ENCODE measurements at regions not wholly inside any gene's neighbourhood (a gene's known extent, or its start where the extent isn't known, plus 50 kb on each side); places are given as distances from the start of the nearest gene placed in this dataset.
"Not testable (repeated sequence)": the region's sequence is repeated elsewhere in the genome, so short reads cannot be mapped to it uniquely, and the experiment has no call there.

- DNase-seq (ENCODE audit: low read depth in 2 of 2), result no peak
Measured at GRCh38 chr15:23750179-23750578, 63.1 kb upstream of the NDN start.

GRCh38 chr15:23750776-23751175, 63.7 kb upstream of the NDN start:
- no peak for DNase-seq (ENCODE audit: low read depth in 2 of 2)

- no peak for DNase-seq (ENCODE audit: low read depth in 2 of 2)
Measured at GRCh38 chr15:23753248-23753647, 66.1 kb upstream of the NDN start.

DNA sequence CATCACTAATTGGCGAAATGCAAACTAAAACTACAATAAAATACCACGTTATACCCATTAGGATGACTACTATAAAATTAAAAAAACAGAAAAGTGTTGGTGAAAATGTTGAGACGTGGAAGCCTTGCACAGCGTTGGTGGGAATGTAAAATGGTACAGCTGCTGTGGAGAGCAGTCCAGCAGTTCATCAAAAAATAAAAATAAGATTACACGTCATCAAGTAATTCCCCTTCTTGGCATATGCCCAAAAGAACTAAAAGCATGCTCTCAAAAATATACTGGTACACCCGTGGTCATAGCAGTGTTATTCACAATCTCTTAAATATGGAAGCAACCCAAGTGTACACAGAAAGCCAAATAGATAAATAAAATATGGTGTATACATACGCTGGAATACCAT, 71.8 kb upstream of the NDN start:
- no peak for DNase-seq (ENCODE audit: low read depth in 2 of 2)

- no peak for DNase-seq (ENCODE audit: low read depth in 2 of 2)
Measured at GRCh38 chr15:23760024-23760423, 72.9 kb upstream of the NDN start.

- DNase-seq (ENCODE audit: low read depth in 2 of 2), result no peak
Measured at GRCh38 chr15:23761386-23761785, 74.3 kb upstream of the NDN start.

GRCh38 chr15:23762026-23762425, 74.9 kb upstream of the NDN start:
- DNase-seq (ENCODE audit: low read depth in 2 of 2), result no peak

- DNase-seq (ENCODE audit: low read depth in 2 of 2), result no peak
Measured at GRCh38 chr15:23763021-23763420, 75.9 kb upstream of the NDN start.

DNA sequence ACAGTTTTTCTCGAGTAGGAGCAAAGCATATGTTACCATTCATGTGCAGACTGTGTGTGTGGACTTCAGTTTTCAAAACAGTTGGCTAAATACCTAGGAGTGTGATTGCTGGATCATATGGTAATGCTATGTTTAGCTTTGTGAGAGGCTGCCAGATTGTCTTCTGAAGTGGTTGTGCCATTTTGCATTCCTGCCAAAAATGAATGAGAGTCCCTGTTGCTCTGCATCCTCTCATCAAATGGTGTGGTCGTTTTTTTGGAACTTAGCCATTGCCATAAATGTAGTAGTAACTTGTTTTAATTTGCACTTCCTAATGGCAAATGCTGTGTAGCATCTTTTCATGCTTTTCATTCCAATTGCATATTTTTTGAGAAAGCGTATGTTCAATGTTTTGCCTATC, 77.2 kb upstream of the NDN start:
- no peak for DNase-seq (ENCODE audit: low read depth in 2 of 2)

DNA sequence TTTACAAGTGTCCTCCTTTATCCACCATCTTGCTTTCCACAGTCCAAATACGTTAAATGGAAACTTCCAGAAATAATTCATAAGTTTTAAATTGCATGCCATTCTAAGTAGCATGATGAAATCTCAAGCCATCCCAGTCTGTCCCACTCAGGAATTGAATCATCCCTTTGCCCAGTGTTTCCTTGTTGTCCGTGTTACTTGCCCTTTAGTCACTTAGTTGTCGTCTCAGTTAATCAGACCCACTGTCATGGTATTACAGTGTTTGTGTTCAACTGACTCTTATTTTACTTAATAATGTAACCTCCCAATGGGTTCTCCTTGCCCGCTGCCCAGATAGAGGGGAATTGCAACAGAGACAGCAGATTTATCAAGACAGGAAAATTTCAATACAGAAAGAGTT, 77.6 kb upstream of the NDN start:
- no peak for DNase-seq (ENCODE audit: low read depth in 2 of 2)

- not testable (repeated sequence) for DNase-seq (ENCODE audit: low read depth in 2 of 2)
Measured at GRCh38 chr15:23766779-23767178, 79.7 kb upstream of the NDN start.

GRCh38 chr15:23773093-23773492, 86.0 kb upstream of the NDN start:
- no peak for DNase-seq (ENCODE audit: low read depth in 2 of 2)

DNA sequence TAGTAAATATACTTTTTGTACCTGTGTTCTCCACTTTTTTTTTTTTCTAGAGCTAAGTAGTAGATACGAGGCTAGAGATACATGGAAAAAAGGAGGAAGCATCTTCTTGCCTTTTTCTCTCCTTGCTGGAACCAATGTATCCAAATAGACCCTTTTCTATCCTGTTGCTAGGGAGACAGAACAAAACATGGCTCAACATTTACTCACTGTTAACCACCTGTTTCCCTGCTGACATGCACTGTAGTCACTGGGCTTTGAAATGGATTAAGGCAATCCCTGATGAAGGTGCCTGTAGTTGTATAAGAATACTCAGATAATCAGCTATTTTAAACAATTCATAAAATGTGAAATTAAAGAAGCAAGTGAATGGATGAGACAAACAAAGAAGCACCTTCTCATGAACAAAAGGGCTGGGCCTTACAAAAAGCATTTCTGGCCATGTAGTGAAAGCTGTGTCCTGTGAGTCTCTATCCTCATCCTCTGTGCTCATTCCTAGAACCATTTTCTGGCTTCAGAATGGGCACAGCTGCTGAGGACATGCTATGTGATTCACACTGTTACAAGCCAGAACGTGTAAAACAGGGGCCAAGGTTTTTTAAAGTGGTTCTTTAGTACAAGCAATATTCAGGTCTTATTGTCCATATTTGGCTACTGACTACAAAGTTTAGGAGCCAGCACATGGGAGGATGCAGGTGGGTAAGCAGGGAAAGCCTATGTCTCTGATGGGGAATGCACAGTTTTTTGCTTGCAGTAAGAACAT, 100.4 kb upstream of the NDN start:
- DNase-seq (ENCODE audit: low read depth in 2 of 2), result no peak

DNA sequence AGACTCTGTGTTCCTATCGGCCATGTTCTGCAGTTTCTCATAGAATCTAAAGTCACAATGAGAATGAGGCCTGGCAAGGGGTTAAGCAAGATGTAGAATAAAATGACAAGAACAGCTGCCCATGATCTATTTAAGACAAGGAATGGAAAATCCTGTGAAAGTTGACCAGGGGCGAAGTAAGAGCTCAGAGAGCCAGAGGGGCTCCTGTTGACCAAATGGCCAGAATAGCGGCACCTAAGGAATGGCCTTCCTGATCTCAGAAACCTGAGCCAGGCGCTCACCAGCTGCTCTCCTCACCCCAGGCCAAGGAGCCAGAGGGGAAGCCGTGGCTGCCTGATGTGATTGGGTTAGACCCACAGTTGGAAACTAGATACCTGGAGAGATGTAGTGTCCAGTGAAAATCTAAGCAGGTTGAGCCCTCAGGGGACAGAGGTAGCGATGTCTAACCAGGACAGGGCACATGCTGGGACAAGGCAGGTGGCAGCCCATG, 106.1 kb upstream of the NDN start:
- no peak for DNase-seq (ENCODE audit: low read depth in 2 of 2)

DNA sequence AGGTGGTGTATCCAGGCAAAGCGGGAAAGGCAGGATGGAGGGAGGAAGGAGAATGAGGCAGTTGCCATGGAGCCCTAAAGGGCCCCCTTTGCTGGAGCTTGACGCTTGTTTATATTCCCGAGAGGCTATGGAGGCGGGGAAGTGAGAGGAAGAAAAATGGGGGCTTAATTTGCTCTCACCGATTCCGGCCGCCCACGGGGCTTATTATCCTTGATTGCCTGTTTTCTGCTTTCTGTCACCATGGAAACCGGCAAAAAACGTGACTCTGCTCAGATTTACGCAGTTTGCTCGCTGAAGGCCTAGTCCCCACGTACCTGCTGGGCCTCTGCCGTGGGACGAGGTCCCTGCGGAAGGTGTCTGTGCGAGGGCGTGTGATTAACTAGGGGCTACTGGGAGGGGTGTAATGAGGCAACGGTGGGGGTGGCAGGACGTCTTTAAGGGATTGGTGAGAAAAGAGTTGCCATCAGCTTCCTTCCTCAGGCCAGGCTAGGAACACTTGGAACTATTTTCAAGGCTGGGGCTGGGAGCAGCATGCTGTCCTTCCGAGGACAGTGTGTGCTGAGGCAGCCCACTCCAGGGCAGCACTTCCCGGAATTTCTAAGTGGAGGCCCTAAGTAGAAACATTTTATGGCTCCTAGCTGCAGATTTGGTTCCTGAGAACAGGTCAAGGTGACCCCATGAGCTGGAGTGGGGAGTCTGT, 110.8 kb upstream of the NDN start:
- DNase-seq (ENCODE audit: low read depth in 2 of 2), result no peak

GRCh38 chr15:23801881-23802280, 114.8 kb upstream of the NDN start:
- DNase-seq (ENCODE audit: low read depth in 2 of 2), result no peak

DNA sequence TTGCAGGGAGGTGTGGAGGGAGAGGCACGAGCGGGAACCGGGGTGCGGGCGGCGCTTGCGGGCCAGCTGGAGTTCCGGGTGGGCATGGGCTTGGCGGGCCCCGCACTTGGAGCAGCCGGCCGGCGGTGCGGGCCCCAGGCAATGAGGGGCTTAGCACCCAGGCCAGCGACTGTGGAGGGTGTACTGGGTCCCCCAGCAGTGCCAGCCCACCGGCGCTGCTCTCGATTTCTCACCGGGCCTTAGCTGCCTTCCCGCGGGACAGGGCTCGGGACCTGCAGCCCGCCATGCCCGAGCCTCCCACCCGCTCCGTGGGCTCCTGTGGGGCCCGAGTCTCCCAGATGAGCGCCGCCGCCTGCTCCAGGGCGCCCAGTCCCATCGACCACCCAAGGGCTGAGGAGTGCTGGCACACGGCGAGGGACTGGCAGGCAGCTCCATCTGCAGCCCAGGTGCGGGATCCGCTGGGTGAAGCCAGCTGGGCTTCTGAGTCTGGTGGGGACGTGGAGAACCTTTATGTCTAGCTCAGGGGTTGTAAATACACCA, 115.9 kb upstream of the NDN start:
- DNase-seq (ENCODE audit: low read depth in 2 of 2), result not testable (repeated sequence)

GRCh38 chr15:23806980-23807379, 119.9 kb upstream of the NDN start:
- no peak for DNase-seq (ENCODE audit: low read depth in 2 of 2)

- DNase-seq (ENCODE audit: low read depth in 2 of 2), result no peak
Measured at GRCh38 chr15:23823508-23823907, 136.4 kb upstream of the NDN start.

- no peak for DNase-seq (ENCODE audit: low read depth in 2 of 2)
Measured at GRCh38 chr15:23828786-23829185, 141.7 kb upstream of the NDN start.

DNA sequence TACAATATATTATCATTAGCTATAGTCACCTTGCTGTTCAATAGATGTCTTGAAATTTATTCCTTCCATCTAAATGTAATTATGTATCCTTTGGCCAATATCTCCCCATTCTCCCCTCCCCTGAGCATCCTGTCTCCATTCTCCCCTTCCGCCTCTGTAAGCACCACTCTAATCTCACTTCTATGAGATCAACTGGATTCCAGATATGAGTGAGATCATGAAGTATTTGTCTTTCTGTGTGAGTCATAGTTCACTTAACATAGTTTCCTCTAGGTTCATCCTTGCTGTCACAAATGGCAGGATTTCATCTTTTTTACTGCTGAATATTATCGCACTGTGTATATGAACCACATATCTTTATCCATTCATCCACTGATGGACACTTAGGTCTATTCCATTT, 148.8 kb upstream of the NDN start:
- DNase-seq (ENCODE audit: low read depth in 2 of 2), result no peak

GRCh38 chr15:23839893-23840474, 152.9 kb upstream of the NDN start:
- DNase-seq (ENCODE audit: low read depth in 2 of 2), result no peak

GRCh38 chr15:23846218-23846617, 159.1 kb upstream of the NDN start:
- no peak for DNase-seq (ENCODE audit: low read depth in 2 of 2)

All from stimulated activated CD8-positive, alpha-beta memory T cell treated with anti-CD3 and anti-CD28 coated beads, Interleukin-15, amount 100 ng/mL, for 48 hours (primary cell).